CD4-positive, alpha-beta T cell treated with Interleukin-10 for 1 hour (primary cell): ENCODE measurements at regions not wholly inside any gene's neighbourhood (a gene's known extent, or its start where the extent isn't known, plus 50 kb on each side); places are given as distances from the start of the nearest gene placed in this dataset.
"Not testable (repeated sequence)": the region's sequence is repeated elsewhere in the genome, so short reads cannot be mapped to it uniquely, and the experiment has no call there.

Experiments
- DNase-seq: peaks from one replicate; pipeline ENCODE4 v3.0.0-alpha.2; 2020

DNA sequence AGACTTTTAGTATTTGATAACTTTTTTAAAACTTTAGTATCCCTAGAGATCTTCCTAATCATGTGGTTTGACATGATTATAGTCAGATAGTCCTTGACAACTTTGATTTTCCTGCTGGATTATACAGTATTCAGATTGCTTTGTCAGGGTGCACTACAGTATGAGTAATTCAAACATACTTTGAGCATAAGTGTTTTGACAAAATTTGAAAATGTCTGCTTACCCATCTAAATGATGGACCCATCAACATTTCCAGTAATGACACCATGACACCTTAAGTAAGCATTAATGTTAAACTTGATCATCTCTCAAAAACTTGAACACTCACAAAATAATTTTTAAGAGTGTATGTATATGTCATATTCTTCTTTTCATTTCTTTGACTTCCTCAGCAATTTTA, 514.5 kb upstream of the SMIM31 start:
- no peak for DNase-seq

DNA sequence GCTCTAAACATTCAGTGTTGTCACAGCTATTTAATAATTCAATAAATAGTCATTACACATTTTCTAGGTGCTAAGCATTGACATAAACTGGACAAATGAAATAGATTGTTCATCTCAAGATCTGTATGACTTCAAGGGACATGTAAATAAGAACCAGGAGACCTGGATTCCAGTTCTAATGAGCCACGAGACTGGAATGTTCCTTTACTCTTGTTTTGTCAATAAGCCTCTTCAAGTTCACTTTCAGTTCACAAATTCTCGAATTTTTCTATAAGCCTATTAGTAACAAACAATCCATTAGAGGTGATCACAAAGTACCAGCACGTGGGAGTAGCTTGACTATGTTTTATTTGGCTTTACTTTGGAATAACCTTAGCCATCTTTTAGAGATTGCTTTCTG, 514.0 kb upstream of the SMIM31 start:
- DNase-seq, result no peak

DNA sequence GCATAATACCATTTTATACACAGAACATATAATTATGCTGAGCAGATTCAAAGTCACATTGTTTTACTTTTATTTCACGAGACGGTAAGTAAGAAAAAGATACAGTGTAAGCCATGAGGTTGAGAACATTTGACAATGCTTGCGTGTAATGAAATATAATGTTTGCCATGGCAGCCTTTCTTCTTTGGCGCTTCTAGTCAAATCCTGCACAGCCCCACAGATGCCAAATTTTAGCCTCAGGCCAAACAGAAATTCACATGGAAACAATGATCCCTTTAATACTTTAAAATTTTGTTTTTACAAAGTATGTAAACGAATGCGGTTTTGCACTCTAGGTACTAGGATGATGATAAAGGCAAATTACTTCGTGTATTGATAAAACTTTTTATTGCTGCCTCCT, 502.7 kb upstream of the SMIM31 start:
- DNase-seq, result no peak

DNA sequence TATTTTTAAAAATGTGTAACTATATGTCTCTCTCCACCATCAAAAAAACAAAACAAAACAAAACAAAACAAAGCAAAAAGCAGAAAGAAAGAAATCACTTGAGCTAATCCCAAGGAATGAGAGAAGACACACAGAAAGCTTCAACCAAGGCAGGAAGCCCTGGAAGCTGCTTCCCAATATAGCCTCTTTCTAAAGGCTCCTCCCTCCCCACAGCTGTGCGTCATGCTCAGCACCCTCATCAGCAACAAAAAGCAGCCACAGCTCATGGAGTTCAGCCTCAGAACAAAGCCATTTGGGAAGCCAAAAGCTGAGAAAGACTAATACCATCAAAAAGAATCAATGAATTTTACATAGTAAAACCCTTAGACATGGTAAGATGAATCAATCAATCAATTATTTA, 501.6 kb upstream of the SMIM31 start:
- no peak for DNase-seq

DNA sequence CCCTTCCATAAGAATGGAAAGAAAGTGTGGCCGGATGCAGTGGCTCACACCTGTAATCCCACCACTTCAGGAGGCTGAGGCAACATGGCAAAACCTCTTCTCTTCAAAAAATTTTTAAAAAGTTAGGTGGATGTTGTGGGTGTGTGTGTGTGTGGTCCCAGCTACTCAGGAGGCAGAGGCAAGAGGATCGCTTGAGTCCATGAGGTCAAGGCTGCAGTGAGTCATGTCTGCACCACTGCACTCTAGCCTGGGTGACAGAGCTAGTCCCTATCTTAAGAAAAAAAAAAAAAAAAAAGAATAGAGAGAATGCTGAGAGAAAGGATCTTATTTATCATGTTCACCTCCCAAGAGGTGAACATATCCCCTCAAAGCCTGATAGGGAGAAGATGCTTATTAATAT, 492.1 kb upstream of the SMIM31 start:
- DNase-seq, result no peak

DNA sequence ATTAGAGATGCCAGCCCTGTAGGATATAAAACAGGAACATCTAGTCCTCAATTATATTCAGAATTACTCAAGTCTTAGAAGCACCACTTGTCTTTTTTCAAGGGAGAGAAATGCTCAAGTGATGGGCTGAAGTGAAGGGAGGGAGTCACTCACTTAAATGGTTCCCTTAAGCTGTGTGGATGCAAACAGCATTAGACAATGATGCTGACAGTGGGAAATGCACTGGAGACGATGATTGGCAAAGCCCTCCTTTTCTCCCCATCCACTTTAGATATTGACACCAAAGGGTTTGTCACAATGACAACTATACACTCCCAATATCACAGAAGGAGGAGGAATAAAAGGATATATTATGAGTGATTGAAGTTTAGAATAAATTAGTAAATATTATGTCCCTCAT, 491.4 kb upstream of the SMIM31 start:
- not testable (repeated sequence) for DNase-seq

DNA sequence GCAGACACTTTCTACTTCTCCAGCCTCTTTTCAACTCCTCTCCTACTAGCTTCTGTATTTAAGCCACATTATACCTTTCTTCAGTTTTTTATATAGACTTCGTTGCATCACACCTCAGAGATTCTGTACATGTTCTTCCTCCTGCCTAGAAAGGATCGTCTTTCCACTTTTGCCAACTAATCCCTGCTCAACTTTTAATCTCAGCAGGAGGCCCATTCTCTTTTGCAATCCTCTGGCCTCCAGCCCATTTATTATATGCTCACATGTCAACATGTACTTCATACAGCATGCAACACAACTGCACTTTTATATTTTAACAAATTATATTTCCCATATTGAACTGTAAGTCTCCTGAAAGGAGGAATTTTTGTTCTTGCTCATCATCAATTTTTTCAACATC, 476.5 kb upstream of the SMIM31 start:
- not testable (repeated sequence) for DNase-seq

DNA sequence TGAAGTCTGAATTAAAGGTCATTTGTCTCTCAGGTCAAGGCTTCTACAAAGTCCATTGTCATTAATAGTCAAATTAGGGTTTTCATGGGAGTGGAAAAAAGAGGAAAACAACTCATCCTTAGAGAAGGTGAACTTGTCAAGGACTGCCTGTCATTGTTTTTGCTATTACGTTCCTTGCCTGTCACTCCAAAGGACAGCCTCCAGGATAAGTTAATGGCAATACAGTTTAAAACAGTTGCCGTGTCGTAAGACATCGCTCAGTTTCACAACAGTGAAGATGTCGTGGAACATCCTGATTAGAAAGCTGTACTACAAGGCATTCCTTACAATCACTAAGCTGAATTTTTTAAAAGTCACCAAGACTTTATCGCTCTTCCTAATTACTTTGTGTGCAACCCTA, 466.8 kb upstream of the SMIM31 start:
- no peak for DNase-seq

DNA sequence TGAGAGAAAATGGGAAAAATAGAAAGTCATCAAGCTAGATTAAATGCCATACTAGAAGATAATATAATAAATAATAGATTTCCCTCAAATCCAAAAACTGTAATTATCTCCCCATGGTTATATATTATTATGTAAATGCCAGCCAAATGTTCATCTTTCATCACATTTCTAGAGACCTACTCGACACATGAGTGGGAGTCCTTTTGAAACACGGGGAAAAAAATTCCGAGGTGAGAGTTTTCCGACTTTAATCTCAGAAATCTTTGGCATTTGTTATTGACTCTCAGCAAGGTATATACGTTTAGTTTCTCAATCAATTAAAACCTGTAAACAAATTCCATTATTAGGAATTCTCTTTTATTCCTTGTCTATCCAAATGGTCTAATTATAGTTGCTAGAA, 465.4 kb upstream of the SMIM31 start:
- DNase-seq, result no peak

DNA sequence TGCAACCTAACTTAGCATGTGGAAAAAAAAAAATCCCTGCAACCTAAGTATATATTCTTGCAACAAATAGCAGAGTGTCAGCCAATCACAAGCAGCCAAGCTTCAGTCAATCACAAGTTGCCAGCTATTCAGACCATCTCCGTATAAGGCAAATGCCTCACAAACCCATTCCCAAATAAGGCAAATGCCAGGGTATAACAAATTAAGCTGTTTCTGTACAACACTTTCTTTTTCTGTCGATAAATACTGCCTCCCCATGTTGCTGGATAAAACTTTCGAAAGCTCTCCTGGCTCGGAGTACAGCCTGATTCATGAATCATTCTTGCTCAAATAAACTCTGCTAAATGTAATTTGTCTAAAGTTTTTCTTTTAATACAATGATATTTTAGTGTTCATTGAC, 460.7 kb upstream of the SMIM31 start:
- DNase-seq, result no peak

DNA sequence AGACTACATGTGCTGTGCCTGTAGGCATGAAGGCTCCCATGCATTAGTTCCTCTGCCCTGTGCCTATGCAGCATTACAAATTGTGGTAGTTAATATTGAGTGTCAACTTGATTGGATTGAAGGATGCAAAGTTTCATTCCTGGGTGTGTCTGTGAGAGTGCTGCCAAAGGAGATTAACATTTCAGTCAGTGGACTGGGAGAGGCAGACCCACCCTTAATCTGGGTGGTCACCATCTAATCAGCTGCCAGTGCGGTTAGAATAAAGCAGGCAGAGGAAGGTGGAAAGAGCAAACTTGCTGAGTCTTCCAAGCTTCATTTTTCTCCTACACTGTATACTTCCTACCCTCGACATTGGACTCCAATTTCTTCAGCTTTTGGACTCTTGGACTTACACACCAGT, 460.2 kb upstream of the SMIM31 start:
- no peak for DNase-seq

DNA sequence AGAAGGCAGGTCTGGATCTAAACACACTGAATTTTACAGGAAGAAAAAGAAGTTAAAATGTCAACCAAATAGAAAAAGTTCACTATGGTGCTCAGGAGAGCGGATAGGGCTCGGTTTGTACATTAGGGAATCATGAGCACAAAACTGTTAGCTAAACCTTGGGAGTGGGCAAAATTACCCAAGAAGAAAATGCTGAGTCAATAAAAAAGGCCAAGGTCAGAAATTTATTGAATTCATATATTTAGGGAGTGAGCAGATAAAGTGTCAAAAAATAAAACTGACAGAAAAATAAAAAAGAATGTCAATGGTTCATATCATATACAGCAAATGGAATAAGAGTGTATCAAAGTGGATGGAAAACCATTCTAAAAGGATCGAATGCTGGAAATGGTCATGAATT, 452.5 kb upstream of the SMIM31 start:
- no peak for DNase-seq

DNA sequence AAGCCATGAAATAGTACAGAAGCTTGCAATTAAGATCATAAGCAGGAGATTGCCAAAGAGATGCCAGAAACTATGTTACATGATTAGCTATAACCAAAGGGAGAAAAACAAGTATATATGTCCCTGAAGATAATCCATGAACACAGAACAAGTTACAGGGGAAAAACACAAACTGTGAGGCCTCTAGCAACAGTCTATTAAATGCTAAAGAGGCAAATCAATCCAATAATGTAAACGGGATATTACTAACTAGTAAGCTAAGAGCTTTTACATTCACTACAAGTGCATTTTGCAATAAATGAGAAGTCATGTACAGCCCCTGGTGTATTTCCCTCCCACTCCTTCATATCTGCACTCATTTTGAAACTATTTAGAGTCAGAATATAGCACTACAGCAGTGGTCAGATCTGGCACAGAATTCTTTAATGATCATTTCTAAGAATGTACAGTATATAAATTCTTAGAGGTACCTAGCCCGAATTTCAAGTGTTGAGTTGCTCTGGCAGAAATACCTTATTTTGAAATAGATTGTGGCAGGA, 449.8 kb upstream of the SMIM31 start:
- DNase-seq, result no peak

DNA sequence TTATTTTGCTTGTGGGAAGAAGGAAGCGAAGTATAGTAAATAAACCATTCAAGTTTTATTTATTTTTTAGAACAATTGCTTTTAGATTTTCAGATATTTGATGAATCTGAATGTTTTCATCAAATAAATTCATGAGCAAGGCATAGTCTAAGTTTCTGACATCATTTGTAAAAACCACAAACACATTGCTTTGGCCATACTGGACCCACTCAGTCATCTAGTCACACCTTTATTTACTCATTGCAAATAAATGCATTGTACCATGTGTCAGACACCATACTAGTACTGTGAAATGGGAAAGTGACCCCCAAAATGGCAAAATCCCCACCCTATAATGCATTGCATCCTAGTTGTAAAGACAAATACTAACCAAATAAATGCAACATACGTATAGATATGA, 449.1 kb upstream of the SMIM31 start:
- DNase-seq, result no peak

DNA sequence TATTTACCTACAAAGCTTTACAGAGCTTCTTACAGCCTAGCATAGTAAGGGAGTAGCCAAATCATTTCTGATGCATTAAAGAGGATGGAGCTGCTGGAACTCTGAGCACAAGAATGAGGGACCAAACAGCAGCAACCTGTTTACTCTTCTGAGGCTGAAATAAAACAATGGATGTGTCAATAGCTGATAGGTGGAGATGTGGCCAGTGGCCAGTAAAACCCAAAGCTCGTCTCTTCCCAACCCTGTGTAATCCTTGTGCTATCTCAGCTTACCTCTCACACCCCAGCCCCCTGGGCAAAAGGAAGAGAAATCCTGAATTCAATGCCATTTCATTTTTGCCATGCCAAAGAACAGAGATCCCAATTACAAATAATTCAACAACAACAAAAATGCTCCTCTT, 446.7 kb upstream of the SMIM31 start:
- DNase-seq, result no peak

DNA sequence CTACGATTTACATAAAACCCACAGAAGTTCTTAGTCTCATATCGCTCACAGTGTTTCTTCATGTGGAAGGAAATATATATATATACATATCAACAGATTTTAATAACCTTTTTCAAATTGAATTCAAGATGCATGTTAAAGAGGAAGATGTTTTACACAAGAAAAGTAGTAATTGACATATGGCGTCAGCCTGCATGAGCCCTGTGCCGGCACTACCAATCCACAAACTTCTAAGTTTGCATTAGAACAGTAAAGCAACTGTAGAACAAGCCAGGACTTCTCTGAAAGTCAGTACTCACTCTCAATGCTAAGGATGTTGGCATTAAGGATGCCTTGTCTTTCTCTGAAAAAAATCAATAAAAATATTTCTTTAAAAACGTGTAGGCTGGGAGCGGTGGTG, 441.3 kb upstream of the SMIM31 start:
- no peak for DNase-seq

DNA sequence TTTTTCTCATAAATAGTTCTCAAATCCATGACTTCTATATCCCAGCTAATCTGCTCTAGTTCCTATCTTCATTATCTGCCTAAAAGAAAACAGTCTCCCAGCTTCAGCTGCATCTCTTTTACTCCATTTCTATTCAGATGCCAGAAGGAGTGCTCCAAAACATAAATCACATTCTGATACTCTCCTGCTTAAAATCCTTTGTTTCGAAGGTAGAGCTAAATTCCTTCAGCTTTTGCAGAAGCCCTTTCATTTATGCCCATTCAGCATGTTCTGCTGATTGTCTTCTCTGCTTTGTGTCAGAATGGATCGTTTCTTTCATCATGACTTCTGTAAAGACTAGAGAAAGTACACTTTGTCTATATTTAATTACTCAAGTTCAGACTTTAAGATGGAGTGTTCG, 440.1 kb upstream of the SMIM31 start:
- DNase-seq, result no peak

DNA sequence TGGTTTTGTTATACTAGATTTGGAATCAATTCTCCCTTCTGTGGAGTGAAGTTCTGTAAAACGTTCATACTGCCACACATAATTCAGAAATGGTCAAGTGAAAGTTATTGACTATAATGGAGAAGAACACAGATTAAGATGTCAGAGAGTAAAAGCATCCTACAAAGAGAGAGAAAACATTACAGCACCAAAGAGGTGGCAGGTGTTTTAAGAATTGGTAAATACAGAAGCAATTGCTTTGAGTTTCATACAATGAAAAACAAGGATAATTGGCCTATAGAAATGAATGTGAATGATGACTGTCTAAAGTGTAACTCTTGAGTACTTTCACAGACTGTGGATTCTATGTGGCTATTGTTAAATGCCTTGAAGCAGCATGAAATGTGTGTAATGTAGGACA, 435.6 kb upstream of the SMIM31 start:
- DNase-seq, result no peak

DNA sequence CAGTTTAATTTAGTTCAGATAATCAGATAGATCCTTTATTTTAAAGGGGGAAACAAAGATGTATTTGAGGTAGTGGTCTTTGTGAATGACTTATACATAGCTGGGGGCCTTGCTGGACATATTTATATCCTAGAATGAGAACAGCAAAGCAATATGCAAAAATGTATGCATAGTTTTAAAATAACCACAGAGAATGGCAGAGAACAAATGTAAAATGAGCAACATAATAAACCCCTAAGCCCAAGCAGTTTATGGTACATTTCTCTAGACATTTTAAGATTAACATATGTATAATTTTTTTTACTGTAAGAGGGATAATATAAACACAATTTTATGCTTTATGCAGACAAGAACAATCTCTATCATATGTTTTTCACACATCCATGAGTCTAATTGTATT, 434.2 kb upstream of the SMIM31 start:
- DNase-seq, result no peak

DNA sequence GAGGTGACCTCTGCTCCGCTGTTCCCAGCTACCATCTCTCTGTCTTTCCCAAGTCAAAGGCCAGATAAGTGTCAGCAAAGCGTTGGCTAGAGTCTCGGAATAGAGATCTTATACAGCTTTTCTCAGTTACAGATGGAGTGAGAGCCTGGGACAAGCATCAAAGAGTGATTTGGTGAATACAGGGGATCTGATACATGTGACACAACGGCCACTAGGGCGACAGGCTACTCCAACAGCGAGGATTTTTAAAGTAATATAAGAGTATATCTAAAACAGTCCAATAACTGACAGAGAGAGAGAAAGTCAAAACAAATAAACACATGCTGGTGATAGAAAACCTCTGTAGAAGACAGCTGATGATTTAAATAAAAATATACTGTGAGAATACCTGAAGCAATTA, 433.1 kb upstream of the SMIM31 start:
- no peak for DNase-seq

DNA sequence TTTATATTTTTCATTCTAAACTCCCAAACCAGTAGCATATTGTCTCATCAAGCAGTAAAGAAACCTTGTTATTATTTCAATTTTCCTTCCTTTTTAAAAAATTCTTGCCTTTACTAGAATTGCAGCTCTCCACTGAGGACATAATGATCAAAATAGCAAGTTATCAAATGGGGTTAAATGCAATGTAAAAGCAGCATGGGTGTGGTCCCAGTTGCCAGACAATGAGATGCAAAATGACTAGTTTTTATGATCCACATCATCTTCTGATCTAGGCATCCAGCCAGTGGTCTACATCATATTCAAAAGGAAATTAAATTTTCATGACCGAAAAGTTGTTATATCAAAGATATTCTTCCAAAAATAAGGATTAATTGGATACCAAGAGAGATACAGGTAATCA, 427.9 kb upstream of the SMIM31 start:
- DNase-seq, result no peak

DNA sequence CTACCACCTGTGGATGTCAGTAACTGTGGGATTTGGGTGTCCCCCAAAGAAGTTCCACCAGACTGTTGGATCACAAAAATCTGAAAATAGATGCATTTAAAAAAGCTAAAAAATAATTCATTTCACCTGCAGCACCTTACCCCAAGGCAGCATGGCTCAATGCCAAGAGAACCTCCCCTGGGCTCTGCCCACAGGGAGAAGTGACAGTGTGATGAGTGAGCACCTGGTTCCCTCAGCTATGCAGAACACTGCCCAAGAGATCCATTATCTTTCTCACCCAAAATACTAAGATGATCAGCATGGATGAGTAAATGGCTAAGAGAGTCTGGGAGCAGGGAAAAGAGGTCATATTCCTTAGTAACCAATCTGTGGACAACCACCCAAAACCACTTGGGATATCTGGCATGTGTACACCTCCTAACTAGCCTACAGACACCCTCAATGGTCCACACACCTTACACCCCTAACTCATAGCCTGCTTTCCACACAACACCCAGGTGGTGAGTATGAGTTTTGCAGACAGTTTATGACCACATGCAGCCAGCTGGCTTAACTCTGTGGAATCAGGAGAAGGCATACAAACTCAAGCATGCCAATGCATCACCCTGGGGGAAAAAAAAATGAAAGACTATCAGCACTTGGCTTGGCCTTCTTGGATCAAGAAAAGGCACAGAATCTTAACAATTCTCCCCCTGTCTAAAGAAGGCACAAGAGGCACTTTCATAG, 416.5 kb upstream of the SMIM31 start:
- DNase-seq, result no peak

DNA sequence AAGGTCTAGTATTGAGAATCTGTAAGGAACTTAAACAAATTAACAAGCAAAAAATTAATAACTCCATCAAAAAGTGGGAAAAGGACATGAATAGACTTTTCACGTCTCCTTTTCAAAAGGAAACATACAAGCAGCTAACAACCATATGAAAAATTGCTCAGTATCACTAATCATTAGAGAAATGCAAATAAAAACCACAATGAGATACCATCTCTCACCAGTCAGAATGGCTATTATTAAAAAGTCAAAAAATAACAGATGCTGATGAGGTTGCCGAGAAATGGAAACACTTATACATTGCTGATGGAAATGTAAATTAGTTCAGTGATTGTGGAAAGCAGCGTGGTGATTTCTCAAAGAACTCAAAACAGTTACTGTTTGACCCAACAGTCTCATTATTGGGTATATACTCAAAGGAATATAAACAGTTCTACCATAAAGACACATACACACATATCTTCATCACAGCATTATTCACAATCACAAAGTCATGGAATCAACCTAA, 410.4 kb upstream of the SMIM31 start:
- no peak for DNase-seq

DNA sequence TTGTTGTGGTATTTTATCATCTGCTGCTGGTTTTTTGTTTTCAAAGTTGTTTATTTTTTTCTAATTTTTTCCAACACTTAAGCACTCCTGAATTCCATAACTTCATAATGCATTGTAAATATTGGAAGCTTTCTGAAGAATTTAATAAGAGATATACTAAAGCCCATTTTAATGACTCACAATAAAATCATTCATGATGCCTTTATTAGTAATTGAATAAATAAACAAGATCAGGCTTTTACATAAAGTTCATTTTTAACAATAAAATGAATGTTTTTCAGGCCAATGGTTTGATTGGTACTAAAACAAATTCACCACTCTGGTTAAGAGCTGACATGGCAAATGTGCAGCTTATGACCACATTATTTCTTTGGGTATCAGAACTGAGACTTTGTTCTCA, 408.2 kb upstream of the SMIM31 start:
- no peak for DNase-seq

DNA sequence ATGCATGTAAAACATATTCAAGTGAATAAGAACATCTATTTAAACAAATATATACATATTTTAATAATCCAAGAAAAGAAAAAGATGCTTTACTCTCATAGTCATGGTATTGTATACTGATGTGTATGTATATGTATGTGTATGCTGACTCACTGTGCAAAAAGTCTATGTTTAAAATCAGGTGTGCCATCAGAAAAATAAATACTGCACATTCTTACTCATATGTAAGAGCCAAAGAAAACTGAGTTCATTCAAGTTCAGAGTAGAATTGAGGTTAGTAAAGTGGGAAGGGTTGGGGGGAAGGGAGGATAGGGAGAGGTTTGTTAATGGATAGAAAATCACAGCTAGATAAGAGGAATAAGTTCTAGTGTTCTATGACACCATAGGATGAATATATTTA, 403.9 kb upstream of the SMIM31 start:
- DNase-seq, result no peak
